Lower lobe of right lung (tissue), 2 donors: ENCODE measurements at regions not wholly inside any gene's neighbourhood (a gene's known extent, or its start where the extent isn't known, plus 50 kb on each side); places are given as distances from the start of the nearest gene placed in this dataset.

Experiments used
- ATAC-seq, 2 donors: fragments of 200-7000 bp; cut with Tn5 transposase; one replicate each; pipeline ENCODE4 v1.9.1; 2020 to 2022; ENCODE audit warnings: mild to moderate bottlenecking in 2 of 2, moderate library complexity in 2 of 2
- DNase-seq: peaks from one replicate; pipeline ENCODE4 v3.0.0-alpha.2; 2020
- H3K27ac ChIP-seq: fragments of 200-600 bp; one replicate; pipeline ENCODE4 v1.8.0; 2022
- H3K27me3 ChIP-seq: fragments of 200-600 bp; one replicate; pipeline ENCODE4 v1.8.0; 2022; ENCODE audit warnings: low read depth
- H3K36me3 ChIP-seq: fragments of 200-600 bp; one replicate; pipeline ENCODE4 v1.8.0; 2022; ENCODE audit warnings: mild to moderate bottlenecking
- H3K4me1 ChIP-seq: fragments of 200-600 bp; one replicate; pipeline ENCODE4 v1.8.0; 2022
- H3K4me3 ChIP-seq: fragments of 200-600 bp; one replicate; pipeline ENCODE4 v1.8.0; 2022; ENCODE audit warnings: mild to moderate bottlenecking
- H3K9me3 ChIP-seq: fragments of 200-600 bp; one replicate; pipeline ENCODE4 v1.8.0; 2022
- CTCF ChIP-seq: fragments of 200-600 bp; IDR thresholded peaks from one replicate; pipeline ENCODE4 v1.8.0; 2022; ENCODE audit warnings: antibody characterized with exemption, mild to moderate bottlenecking
- intact Hi-C: fragments of 100-400 bp; cut with DNase I; formaldehyde crosslinking; loops from one replicate; pipeline ENCODE4 v1.11.0; 2022
- donor health status: DM: no; HTN: yes; CAD: no; lungs with severe emphysema.

DNA sequence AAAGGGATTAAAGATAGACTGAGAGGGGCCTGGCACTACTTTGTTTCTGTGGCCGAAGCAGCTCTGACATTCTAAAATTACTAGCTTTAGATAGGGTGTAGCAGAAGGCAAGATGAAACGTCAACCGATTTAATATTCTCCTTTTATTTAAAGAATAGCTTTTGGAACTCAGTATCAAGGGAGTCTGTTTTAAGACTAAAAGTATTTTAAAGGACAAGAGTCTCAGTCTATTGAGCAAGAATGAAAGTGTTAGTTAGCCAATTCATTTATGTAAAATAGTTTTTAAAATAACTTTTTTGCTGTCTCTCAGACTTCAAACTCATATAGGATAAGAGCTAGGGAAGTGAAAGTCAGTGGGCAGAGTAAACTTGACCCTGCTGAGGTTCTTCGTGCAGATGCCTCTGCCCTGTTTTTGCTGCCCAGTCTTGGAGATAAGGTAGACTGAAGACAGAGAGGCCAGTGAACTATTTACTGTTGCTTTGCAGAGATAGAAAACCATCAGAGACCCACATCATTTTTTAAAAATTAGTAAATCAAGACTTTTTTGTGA lies 1090.9 kb downstream of the ROBO2 start:
- no peak for ATAC-seq
- no peak for DNase-seq
- Histone ChIP-seq H3K4me3 (no peak overlapping the region), H3K36me3 (no peaks in the 10 kb centered on the region), H3K4me1 (no peaks in the 10 kb centered on the region), H3K27ac (no peak overlapping the region), H3K27me3 (no peaks in the 10 kb centered on the region), H3K9me3 (no peaks in the 10 kb centered on the region)
- TF ChIP-seq CTCF = no peak
- intact Hi-C loops = no loop called here

DNA sequence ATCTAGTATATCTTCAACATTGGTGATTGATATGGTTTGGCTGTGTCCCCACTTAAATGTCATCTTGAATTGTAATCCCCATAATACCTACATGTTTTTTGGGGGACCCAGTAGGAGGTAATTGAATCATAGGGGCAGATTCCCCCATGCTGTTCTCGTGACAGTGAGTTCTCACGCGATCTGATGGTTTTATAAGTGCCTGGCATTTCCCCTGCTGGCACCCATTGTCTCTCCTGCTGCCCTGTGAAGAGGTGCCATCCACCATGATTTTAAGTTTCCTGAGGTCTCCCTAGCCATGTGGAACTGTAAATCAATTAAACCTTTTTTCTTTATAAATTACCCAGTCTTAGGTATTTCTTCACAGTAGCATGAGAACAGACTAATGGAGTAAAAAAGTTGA lies 1094.6 kb downstream of the ROBO2 start:
- Histone ChIP-seq H3K9me3 (no peaks in the 10 kb centered on the region), H3K27me3 (no peaks in the 10 kb centered on the region), H3K27ac (no peak overlapping the region), H3K36me3 (no peaks in the 10 kb centered on the region), H3K4me1 (no peaks in the 10 kb centered on the region), H3K4me3 (no peak overlapping the region)
- no peak for DNase-seq
- no peak for ATAC-seq
- intact Hi-C loops = no loop called here
- no peak for TF ChIP-seq CTCF

GRCh38 chr3:78139166-78139565 lies 1099.3 kb downstream of the ROBO2 start:
- intact Hi-C loops = no loop called here
- no peak for ATAC-seq
- Histone ChIP-seq H3K4me1 (no peaks in the 10 kb centered on the region), H3K27ac (no peak overlapping the region), H3K4me3 (no peak overlapping the region), H3K36me3 (no peaks in the 10 kb centered on the region), H3K9me3 (peaks cover 3% of the 10 kb centered on the region), H3K27me3 (no peaks in the 10 kb centered on the region)
- no peak for DNase-seq
- no peak for TF ChIP-seq CTCF

DNA sequence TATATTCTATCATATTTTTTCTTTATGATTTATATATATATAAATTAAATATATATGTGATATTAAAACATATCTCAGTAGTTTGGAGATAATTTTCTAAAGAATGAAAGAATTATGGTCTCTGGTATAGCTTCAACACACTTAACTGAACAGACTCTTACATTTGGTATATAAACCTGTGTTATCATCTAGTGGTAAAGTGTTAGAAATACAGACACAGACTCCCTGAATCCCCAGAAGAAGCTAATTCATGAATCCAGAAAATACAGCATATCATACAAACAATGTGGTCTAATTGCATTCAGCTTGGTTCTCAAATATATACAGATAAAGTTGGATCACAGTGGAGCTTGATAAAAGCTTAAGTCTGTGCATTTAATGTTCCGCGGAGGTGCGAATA lies 1100.4 kb downstream of the ROBO2 start:
- DNase-seq (no peak), ATAC-seq (no peak)
- Histone ChIP-seq H3K4me3 (no peak overlapping the region), H3K27ac (no peak overlapping the region), H3K36me3 (no peaks in the 10 kb centered on the region), H3K4me1 (no peaks in the 10 kb centered on the region), H3K27me3 (no peaks in the 10 kb centered on the region), H3K9me3 (peaks cover 3% of the 10 kb centered on the region)
- intact Hi-C loops = no loop called here
- TF ChIP-seq CTCF = no peak

- intact Hi-C loops = no loop called here
- no peaks in the 10 kb centered on the region for H3K36me3 ChIP-seq
- DNase-seq (no peak), ATAC-seq (no peak)
- TF ChIP-seq CTCF = no peak
- no peak overlapping the region for H3K4me3 ChIP-seq
- peaks cover 3% of the 10 kb centered on the region for H3K9me3 ChIP-seq
- H3K4me1 ChIP-seq = no peaks in the 10 kb centered on the region
- no peak overlapping the region for H3K27ac ChIP-seq
- no peaks in the 10 kb centered on the region for H3K27me3 ChIP-seq
Observed at GRCh38 chr3:78140866-78141265, 1101.0 kb downstream of the ROBO2 start.

GRCh38 chr3:78141269-78141668 lies 1101.4 kb downstream of the ROBO2 start:
- ATAC-seq (no peak), DNase-seq (no peak)
- TF ChIP-seq CTCF = no peak
- Histone ChIP-seq H3K36me3 (no peaks in the 10 kb centered on the region), H3K27me3 (no peaks in the 10 kb centered on the region), H3K4me1 (no peaks in the 10 kb centered on the region), H3K27ac (no peak overlapping the region), H3K4me3 (no peak overlapping the region), H3K9me3 (peaks cover 3% of the 10 kb centered on the region)
- intact Hi-C loops = no loop called here
